ENCODE measurements at regions not wholly inside any gene's neighbourhood (a gene's known extent, or its start where the extent isn't known, plus 50 kb on each side); places are given as distances from the start of the nearest gene placed in this dataset.

- no peak for TF ChIP-seq CTCF (IDR thresholded peaks at IDR 0.05)
- TF ChIP-seq POLR2A (IDR thresholded peaks at IDR 0.05): no peak
These were observed 72.1 kb upstream of the TNRC6C start for GRCh38 chr17:77886387-77886728.
